GM23338 (cell line): ENCODE measurements at regions not wholly inside any gene's neighbourhood (a gene's known extent, or its start where the extent isn't known, plus 50 kb on each side); places are given as distances from the start of the nearest gene placed in this dataset.

Source experiments
- CTCF ChIP-seq, 2 experiments: fragments of 200-600 bp in 1 of 2; sonication (generic) in 1 of 2; conservative IDR thresholded peaks; 2 replicates each; pipeline versions ENCODE4 v1.5.1 to v1.6.1; 2016 to 2017; ENCODE audit warnings: antibody characterized with exemption in 2 of 2, low read depth in 2 of 2, mild to moderate bottlenecking in 2 of 2, moderate library complexity in 1 of 2
- POLR2AphosphoS5 ChIP-seq: IDR thresholded peaks from 2 replicates; pipeline ENCODE4 v1.6.1; 2016; ENCODE audit warnings: antibody characterized with exemption, low read depth

DNA sequence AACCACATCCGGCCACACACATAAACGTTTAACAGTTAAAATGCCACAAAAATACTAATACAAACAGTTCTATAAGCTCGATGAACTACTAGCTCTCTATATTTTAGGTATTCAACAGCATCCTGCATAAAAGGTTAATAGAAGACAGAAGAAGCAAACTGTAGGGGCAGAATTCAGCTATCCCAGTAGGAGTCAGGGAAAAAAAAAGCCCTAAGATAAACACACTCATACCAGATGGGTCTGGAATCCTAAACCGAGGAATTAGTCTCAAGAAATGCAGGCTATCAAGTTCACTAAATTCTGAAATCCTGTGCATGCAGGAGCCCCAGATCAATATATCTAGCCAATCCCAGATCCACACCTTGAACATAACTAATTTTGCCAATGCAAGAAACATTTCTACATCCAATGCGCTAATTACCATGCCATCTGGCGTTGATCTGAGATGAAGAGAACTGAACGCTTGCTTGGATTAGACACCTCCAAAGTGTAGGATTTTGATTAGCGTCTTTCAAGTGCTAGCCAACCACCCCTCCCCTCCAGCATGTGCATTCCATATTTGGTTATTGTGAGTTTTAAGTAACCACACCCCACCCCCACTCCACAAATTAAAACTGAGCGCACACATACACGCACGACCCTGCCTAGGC lies 512.2 kb upstream of the INTU start:
- no peak for TF ChIP-seq CTCF (conservative IDR thresholded peaks at IDR 0.05; ENCODE audit: low read depth in 2 of 2)
- TF ChIP-seq POLR2AphosphoS5, result no peak
